Testis (tissue), 2 donors: ENCODE measurements at regions not wholly inside any gene's neighbourhood (a gene's known extent, or its start where the extent isn't known, plus 50 kb on each side); places are given as distances from the start of the nearest gene placed in this dataset.

ENCODE experiments used
- POLR2A ChIP-seq: fragments of 450-650 bp; IDR thresholded peaks from one replicate; pipeline ENCODE4 v1.6.1; 2017; ENCODE audit warnings: antibody characterized with exemption, mild to moderate bottlenecking, moderate library complexity
- TF ChIP-seq, protein P1 (sequence below), 3 experiments: fragments of 450-650 bp in 2 of 3; fragments of 200-600 bp in 1 of 3; sonication (generic) in 1 of 3; IDR thresholded peaks; one replicate each; pipeline ENCODE4 v1.5.1; 2016 to 2019; ENCODE audit warnings: antibody characterized with exemption in 3 of 3, mild to moderate bottlenecking in 2 of 3, moderate library complexity in 1 of 3

DNA sequence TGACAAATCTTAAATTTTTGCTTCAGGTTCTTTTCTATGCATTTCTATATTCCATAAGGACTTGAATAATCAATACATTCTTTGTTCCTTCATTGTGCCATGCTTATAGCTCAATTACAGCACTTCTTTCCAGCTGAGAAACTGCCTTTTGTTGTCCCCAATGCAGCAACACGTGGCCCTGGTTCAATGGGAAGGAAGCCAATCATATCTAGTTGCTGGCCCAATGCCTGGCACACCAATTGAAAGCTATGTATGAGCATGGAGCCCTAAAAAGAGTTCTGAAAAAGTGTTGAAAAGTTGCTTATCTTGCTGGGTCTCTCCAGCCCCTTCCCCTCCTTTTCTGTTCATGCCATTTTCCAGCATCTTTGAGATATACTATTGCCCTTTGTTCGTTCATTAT lies 448.0 kb upstream of the FAT3 start:
- TF ChIP-seq, protein P1, sequence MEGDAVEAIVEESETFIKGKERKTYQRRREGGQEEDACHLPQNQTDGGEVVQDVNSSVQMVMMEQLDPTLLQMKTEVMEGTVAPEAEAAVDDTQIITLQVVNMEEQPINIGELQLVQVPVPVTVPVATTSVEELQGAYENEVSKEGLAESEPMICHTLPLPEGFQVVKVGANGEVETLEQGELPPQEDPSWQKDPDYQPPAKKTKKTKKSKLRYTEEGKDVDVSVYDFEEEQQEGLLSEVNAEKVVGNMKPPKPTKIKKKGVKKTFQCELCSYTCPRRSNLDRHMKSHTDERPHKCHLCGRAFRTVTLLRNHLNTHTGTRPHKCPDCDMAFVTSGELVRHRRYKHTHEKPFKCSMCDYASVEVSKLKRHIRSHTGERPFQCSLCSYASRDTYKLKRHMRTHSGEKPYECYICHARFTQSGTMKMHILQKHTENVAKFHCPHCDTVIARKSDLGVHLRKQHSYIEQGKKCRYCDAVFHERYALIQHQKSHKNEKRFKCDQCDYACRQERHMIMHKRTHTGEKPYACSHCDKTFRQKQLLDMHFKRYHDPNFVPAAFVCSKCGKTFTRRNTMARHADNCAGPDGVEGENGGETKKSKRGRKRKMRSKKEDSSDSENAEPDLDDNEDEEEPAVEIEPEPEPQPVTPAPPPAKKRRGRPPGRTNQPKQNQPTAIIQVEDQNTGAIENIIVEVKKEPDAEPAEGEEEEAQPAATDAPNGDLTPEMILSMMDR (IDR thresholded peaks at IDR 0.05), result no peak
- no peak for TF ChIP-seq POLR2A
